Mesenchymal stem cell (in vitro differentiated cells and primary cell): ENCODE measurements at regions not wholly inside any gene's neighbourhood (a gene's known extent, or its start where the extent isn't known, plus 50 kb on each side); places are given as distances from the start of the nearest gene placed in this dataset.

Experiments
- DNase-seq: peaks from one replicate; pipeline ENCODE4 v3.0.0-alpha.2; 2013
- H2AFZ ChIP-seq: one replicate; pipeline ENCODE4 v1.6.1; 2013; ENCODE audit warnings: low read depth, mild to moderate bottlenecking, control low read depth, inconsistent platforms, low read length, moderate library complexity
- H2AK5ac ChIP-seq: 2 replicates; pipeline ENCODE4 v1.6.1; 2013; ENCODE audit warnings: low read length, moderate library complexity, mild to moderate bottlenecking, inconsistent platforms; ENCODE audit not compliant: severe bottlenecking
- H2BK120ac ChIP-seq: one replicate; pipeline ENCODE4 v1.6.1; 2013; ENCODE audit warnings: low read depth, mild to moderate bottlenecking, inconsistent platforms, low read length, moderate library complexity
- H2BK12ac ChIP-seq, 2 experiments: one replicate each; pipeline ENCODE4 v1.6.1; 2013; ENCODE audit warnings: inconsistent platforms in 2 of 2, low read length in 2 of 2, mild to moderate bottlenecking in 2 of 2, moderate library complexity in 2 of 2, control low read depth in 1 of 2
- H2BK15ac ChIP-seq: one replicate; pipeline ENCODE4 v1.6.1; 2013; ENCODE audit warnings: mild to moderate bottlenecking, low read depth, inconsistent platforms; ENCODE audit not compliant: poor library complexity, severe bottlenecking
- H2BK5ac ChIP-seq: 2 replicates; pipeline ENCODE4 v1.6.1; 2013; ENCODE audit warnings: low read depth, mild to moderate bottlenecking, low read length, control low read depth, inconsistent platforms; ENCODE audit not compliant: poor library complexity, severe bottlenecking
- H3K14ac ChIP-seq, 2 experiments: one replicate each; pipeline ENCODE4 v1.6.1; 2013; ENCODE audit warnings: inconsistent platforms in 2 of 2, low read length in 2 of 2, control low read depth in 1 of 2, mild to moderate bottlenecking in 1 of 2, moderate library complexity in 1 of 2
- H3K18ac ChIP-seq, 2 experiments: one replicate each; pipeline ENCODE4 v1.6.1; 2013; ENCODE audit warnings: inconsistent platforms in 2 of 2, low read length in 2 of 2, control low read depth in 1 of 2, low read depth in 1 of 2, mild to moderate bottlenecking in 1 of 2
- H3K23ac ChIP-seq, 2 experiments: one replicate each; pipeline ENCODE4 v1.6.1; 2013; ENCODE audit warnings: inconsistent platforms in 2 of 2, low read length in 2 of 2, mild to moderate bottlenecking in 2 of 2, moderate library complexity in 2 of 2, control low read depth in 1 of 2
- H3K27ac ChIP-seq: 2 replicates; pipeline ENCODE4 v1.5.1; 2013; ENCODE audit warnings: mild to moderate bottlenecking, moderate library complexity, low read length, control low read depth, inconsistent platforms; ENCODE audit not compliant: poor library complexity, severe bottlenecking
- H3K27me3 ChIP-seq, 2 experiments: 2 replicates each; pipeline versions ENCODE4 v1.6.1 to v1.7.0; 2013; ENCODE audit warnings: low read length in 2 of 2, mild to moderate bottlenecking in 2 of 2, moderate library complexity in 2 of 2, control low read depth in 1 of 2, inconsistent platforms in 1 of 2; ENCODE audit not compliant: control insufficient read depth in 1 of 2, insufficient read depth in 1 of 2
- H3K36me3 ChIP-seq, 2 experiments: 2 replicates each; pipeline versions ENCODE4 v1.6.1 to v1.7.0; 2013; ENCODE audit warnings: low read length in 2 of 2, control low read depth in 1 of 2, inconsistent platforms in 1 of 2, low read depth in 1 of 2, mild to moderate bottlenecking in 1 of 2; ENCODE audit not compliant: insufficient read depth in 2 of 2, control insufficient read depth in 1 of 2
- H3K4ac ChIP-seq, 2 experiments: one replicate each; pipeline ENCODE4 v1.6.1; 2013; ENCODE audit warnings: inconsistent platforms in 2 of 2, low read length in 2 of 2, mild to moderate bottlenecking in 2 of 2, moderate library complexity in 2 of 2, control low read depth in 1 of 2, low read depth in 1 of 2
- H3K4me1 ChIP-seq: 2 replicates; pipeline ENCODE4 v1.6.1; 2013; ENCODE audit warnings: low read depth, low read length, control low read depth; ENCODE audit not compliant: control insufficient read depth, insufficient read depth
- H3K4me2 ChIP-seq: 2 replicates; pipeline ENCODE4 v1.6.1; 2013; ENCODE audit warnings: low read length, mild to moderate bottlenecking, inconsistent platforms; ENCODE audit not compliant: poor library complexity, severe bottlenecking
- H3K4me3 ChIP-seq, 2 experiments: 2 replicates each; pipeline versions ENCODE4 v1.5.1 to v1.7.0; 2013; ENCODE audit warnings: low read length in 2 of 2, mild to moderate bottlenecking in 2 of 2, control low read depth in 1 of 2, low read depth in 1 of 2; ENCODE audit not compliant: insufficient read depth in 1 of 2
- H3K79me1 ChIP-seq: replicated peaks from 2 replicates; pipeline ENCODE4 v1.6.1; 2013; ENCODE audit warnings: mild to moderate bottlenecking, control low read depth, low read length, inconsistent platforms; ENCODE audit not compliant: poor library complexity, severe bottlenecking
- H3K9ac ChIP-seq: 2 replicates; pipeline ENCODE4 v1.7.0; 2013; ENCODE audit warnings: mild to moderate bottlenecking, low read length, moderate library complexity
- H3K9me3 ChIP-seq: 2 replicates; pipeline ENCODE4 v1.7.0; 2013; ENCODE audit warnings: mild to moderate bottlenecking, low read length; ENCODE audit not compliant: control insufficient read depth
- H4K8ac ChIP-seq: one replicate; pipeline ENCODE4 v1.6.1; 2013; ENCODE audit warnings: inconsistent platforms, mild to moderate bottlenecking, low read length, moderate library complexity
- H4K91ac ChIP-seq: one replicate; pipeline ENCODE4 v1.6.1; 2013; ENCODE audit warnings: mild to moderate bottlenecking, low read length, inconsistent platforms
- WGBS: methylation state at CpG from one replicate; pipeline ENCODE4 v1.1.7; 2013; ENCODE audit warnings: mixed read lengths; 5-methylcytosine and 5-hydroxymethylcytosine counted together

DNA sequence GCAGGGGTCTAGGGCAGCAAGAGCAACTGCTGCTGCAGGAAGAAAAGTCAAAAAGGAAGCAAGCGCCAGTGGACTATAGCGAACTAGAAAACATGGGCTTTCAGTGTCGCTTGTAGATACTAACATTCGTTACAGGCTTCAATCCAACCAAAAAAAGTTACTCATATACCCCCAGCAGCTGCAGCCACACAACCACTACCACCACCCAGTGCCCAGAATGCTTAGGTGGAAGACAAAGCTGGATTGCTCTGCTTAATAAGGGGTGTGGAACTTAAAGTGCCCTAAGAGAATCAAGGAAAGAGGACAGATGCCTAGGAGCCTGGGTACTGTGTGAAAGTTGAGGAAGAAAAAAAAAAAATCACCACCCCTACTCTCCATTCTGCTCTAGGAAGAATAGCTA lies 203.6 kb downstream of the ELAVL2 start:
- no peaks in the 10 kb centered on the region for H3K27me3 ChIP-seq
- 100% methylated on average over 2 of the region's 4 CpGs for WGBS
- H3K23ac ChIP-seq, result no peak overlapping the region
- no peak overlapping the region for H3K4me3 ChIP-seq
- H2BK120ac ChIP-seq, result no peak overlapping the region
- H2BK5ac ChIP-seq, result no peak overlapping the region
- H3K36me3 ChIP-seq, result no peaks in the 10 kb centered on the region
- no peak overlapping the region for H3K14ac ChIP-seq
- DNase-seq, result no peak
- H4K8ac ChIP-seq, result no peak overlapping the region
- H3K9me3 ChIP-seq, result no peaks in the 10 kb centered on the region
- no peak overlapping the region for H2BK12ac ChIP-seq
- H3K18ac ChIP-seq, result no peak overlapping the region
- no peaks in the 10 kb centered on the region for H3K4me1 ChIP-seq
- no peak overlapping the region for H3K4me2 ChIP-seq
- H2BK15ac ChIP-seq, result no peak overlapping the region
- no peak overlapping the region for H2AK5ac ChIP-seq
- no peak overlapping the region for H3K9ac ChIP-seq
- no peak overlapping the region for H2AFZ ChIP-seq
- H3K79me1 ChIP-seq, result no peaks in the 10 kb centered on the region
- H3K4ac ChIP-seq, result no peak overlapping the region
- no peak overlapping the region for H4K91ac ChIP-seq
- H3K27ac ChIP-seq, result no peak overlapping the region

DNA sequence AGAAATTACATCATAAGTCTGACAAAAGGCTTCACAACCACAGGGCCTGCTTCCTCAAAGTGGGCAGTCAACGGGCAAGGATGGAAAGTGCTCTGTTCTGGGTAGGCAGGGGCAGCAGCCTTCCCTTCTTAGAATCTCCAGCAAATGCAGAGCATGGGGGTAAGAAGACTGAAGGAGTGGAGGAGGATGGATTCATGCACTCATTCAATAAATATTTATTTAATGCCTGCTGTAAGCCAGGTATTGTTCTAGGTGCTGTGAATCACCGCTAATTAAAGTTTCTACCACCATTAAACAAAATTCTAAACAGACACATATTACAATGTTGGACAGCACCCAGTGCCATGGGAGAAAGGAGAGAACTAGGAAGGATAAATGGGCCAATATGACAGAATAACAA lies 195.6 kb downstream of the ELAVL2 start:
- Histone ChIP-seq H3K79me1 (no peaks in the 10 kb centered on the region), H3K27me3 (no peaks in the 10 kb centered on the region), H3K9ac (no peak overlapping the region), H2BK5ac (no peak overlapping the region), H3K4me1 (no peaks in the 10 kb centered on the region), H3K9me3 (peaks cover 5% of the 10 kb centered on the region), H3K18ac (no peak overlapping the region), H2AFZ (no peak overlapping the region), H3K23ac (no peak overlapping the region), H3K27ac (no peak overlapping the region), H2BK15ac (no peak overlapping the region), H4K8ac (no peak overlapping the region), H3K36me3 (no peaks in the 10 kb centered on the region), H2AK5ac (no peak overlapping the region), H3K4me3 (no peak overlapping the region), H3K14ac (no peak overlapping the region), H2BK120ac (no peak overlapping the region), H4K91ac (no peak overlapping the region), H3K4ac (no peak overlapping the region), H3K4me2 (no peak overlapping the region), H2BK12ac (no peak overlapping the region)
- WGBS, result 79% methylated on average over 2 of the region's 2 CpGs
- no peak for DNase-seq

DNA sequence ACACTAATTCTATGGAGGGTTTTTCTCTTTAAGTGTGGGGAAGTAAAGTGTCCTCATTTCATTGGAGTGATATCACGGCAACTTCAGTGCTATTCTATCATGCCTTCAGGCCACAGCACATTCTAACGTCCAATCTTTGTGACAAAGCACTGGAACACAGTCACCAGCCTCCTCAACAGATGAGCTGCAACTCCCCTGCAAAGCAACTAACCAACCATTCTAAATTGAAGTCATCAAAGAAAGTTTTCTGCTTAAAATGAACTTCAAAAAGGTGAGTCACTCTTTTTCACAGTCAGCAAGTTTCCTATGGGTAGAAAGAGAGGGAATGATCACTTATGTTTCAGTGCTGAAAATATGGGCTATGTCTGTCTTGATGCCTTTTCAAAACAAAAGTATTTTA lies 190.8 kb downstream of the ELAVL2 start:
- H3K4ac ChIP-seq, result no peak overlapping the region

DNA sequence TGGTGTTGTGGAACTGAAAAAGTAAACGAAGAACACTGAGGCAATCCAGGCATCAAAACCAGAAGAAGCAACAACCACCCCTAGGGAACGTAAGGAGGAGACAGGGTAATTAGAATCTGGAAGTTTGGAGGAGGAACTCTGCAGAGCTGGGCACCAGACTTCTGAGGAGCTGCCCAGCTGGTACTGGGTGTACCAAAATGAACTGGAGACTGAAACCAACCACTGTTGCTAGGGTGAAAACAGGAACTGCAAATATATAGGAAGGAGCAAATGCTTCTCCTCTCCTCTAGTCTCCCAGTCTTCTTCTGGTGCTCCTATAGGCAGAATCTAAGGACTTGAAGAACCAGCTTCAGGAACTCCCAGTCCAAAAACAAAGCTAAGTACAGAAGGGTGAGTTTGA lies 189.8 kb downstream of the ELAVL2 start:
- no peaks in the 10 kb centered on the region for H3K79me1 ChIP-seq
- 83% methylated on average over 1 of the region's 2 CpGs for WGBS
- no peaks in the 10 kb centered on the region for H3K27me3 ChIP-seq

More for the DNA sequence above, 190.8 kb downstream of the ELAVL2 start:
- Histone ChIP-seq H2BK12ac (no peak overlapping the region), H4K91ac (no peak overlapping the region), H2BK5ac (no peak overlapping the region), H3K4me1 (no peaks in the 10 kb centered on the region), H3K9ac (no peak overlapping the region), H3K79me1 (no peaks in the 10 kb centered on the region), H3K18ac (no peak overlapping the region), H2AK5ac (no peak overlapping the region), H3K9me3 (peaks cover 5% of the 10 kb centered on the region), H2BK120ac (no peak overlapping the region), H3K4me2 (no peak overlapping the region), H3K14ac (no peak overlapping the region), H4K8ac (no peak overlapping the region), H3K27ac (no peak overlapping the region), H3K36me3 (no peaks in the 10 kb centered on the region), H3K27me3 (no peaks in the 10 kb centered on the region), H2AFZ (no peak overlapping the region), H3K4me3 (no peak overlapping the region), H2BK15ac (no peak overlapping the region), H3K23ac (no peak overlapping the region)
- DNase-seq, result no peak
- WGBS, result 92% methylated on average over 2 of the region's 2 CpGs

More for the DNA sequence above, 189.8 kb downstream of the ELAVL2 start:
- H2BK15ac ChIP-seq, result no peak overlapping the region
- H3K14ac ChIP-seq, result no peak overlapping the region
- no peak overlapping the region for H4K91ac ChIP-seq
- no peak overlapping the region for H3K9ac ChIP-seq
- no peak for DNase-seq
- no peaks in the 10 kb centered on the region for H3K4me1 ChIP-seq
- no peak overlapping the region for H2BK120ac ChIP-seq
- no peak overlapping the region for H3K23ac ChIP-seq
- peaks cover 5% of the 10 kb centered on the region for H3K9me3 ChIP-seq
- H3K4me2 ChIP-seq, result no peak overlapping the region
- no peak overlapping the region for H2AK5ac ChIP-seq
- no peak overlapping the region for H3K4ac ChIP-seq
- H2BK5ac ChIP-seq, result no peak overlapping the region
- H2BK12ac ChIP-seq, result no peak overlapping the region
- H3K36me3 ChIP-seq, result no peaks in the 10 kb centered on the region
- no peak overlapping the region for H3K4me3 ChIP-seq
- H3K18ac ChIP-seq, result no peak overlapping the region
- H3K27ac ChIP-seq, result no peak overlapping the region
- H4K8ac ChIP-seq, result no peak overlapping the region
- H2AFZ ChIP-seq, result no peak overlapping the region
